Mesenchymal stem cell (in vitro differentiated cells and primary cell): ENCODE measurements at regions not wholly inside any gene's neighbourhood (a gene's known extent, or its start where the extent isn't known, plus 50 kb on each side); places are given as distances from the start of the nearest gene placed in this dataset.

Experiments
- DNase-seq: peaks from one replicate; pipeline ENCODE4 v3.0.0-alpha.2; 2013
- H2AFZ ChIP-seq: one replicate; pipeline ENCODE4 v1.6.1; 2013; ENCODE audit warnings: low read depth, mild to moderate bottlenecking, control low read depth, inconsistent platforms, low read length, moderate library complexity
- H2AK5ac ChIP-seq: 2 replicates; pipeline ENCODE4 v1.6.1; 2013; ENCODE audit warnings: low read length, moderate library complexity, mild to moderate bottlenecking, inconsistent platforms; ENCODE audit not compliant: severe bottlenecking
- H2BK120ac ChIP-seq: one replicate; pipeline ENCODE4 v1.6.1; 2013; ENCODE audit warnings: low read depth, mild to moderate bottlenecking, inconsistent platforms, low read length, moderate library complexity
- H2BK12ac ChIP-seq, 2 experiments: one replicate each; pipeline ENCODE4 v1.6.1; 2013; ENCODE audit warnings: inconsistent platforms in 2 of 2, low read length in 2 of 2, mild to moderate bottlenecking in 2 of 2, moderate library complexity in 2 of 2, control low read depth in 1 of 2
- H2BK15ac ChIP-seq: one replicate; pipeline ENCODE4 v1.6.1; 2013; ENCODE audit warnings: mild to moderate bottlenecking, low read depth, inconsistent platforms; ENCODE audit not compliant: poor library complexity, severe bottlenecking
- H2BK5ac ChIP-seq: 2 replicates; pipeline ENCODE4 v1.6.1; 2013; ENCODE audit warnings: low read depth, mild to moderate bottlenecking, low read length, control low read depth, inconsistent platforms; ENCODE audit not compliant: poor library complexity, severe bottlenecking
- H3K14ac ChIP-seq, 2 experiments: one replicate each; pipeline ENCODE4 v1.6.1; 2013; ENCODE audit warnings: inconsistent platforms in 2 of 2, low read length in 2 of 2, control low read depth in 1 of 2, mild to moderate bottlenecking in 1 of 2, moderate library complexity in 1 of 2
- H3K18ac ChIP-seq, 2 experiments: one replicate each; pipeline ENCODE4 v1.6.1; 2013; ENCODE audit warnings: inconsistent platforms in 2 of 2, low read length in 2 of 2, control low read depth in 1 of 2, low read depth in 1 of 2, mild to moderate bottlenecking in 1 of 2
- H3K23ac ChIP-seq, 2 experiments: one replicate each; pipeline ENCODE4 v1.6.1; 2013; ENCODE audit warnings: inconsistent platforms in 2 of 2, low read length in 2 of 2, mild to moderate bottlenecking in 2 of 2, moderate library complexity in 2 of 2, control low read depth in 1 of 2
- H3K27ac ChIP-seq: 2 replicates; pipeline ENCODE4 v1.5.1; 2013; ENCODE audit warnings: mild to moderate bottlenecking, moderate library complexity, low read length, control low read depth, inconsistent platforms; ENCODE audit not compliant: poor library complexity, severe bottlenecking
- H3K27me3 ChIP-seq, 2 experiments: 2 replicates each; pipeline versions ENCODE4 v1.6.1 to v1.7.0; 2013; ENCODE audit warnings: low read length in 2 of 2, mild to moderate bottlenecking in 2 of 2, moderate library complexity in 2 of 2, control low read depth in 1 of 2, inconsistent platforms in 1 of 2; ENCODE audit not compliant: control insufficient read depth in 1 of 2, insufficient read depth in 1 of 2
- H3K36me3 ChIP-seq, 2 experiments: 2 replicates each; pipeline versions ENCODE4 v1.6.1 to v1.7.0; 2013; ENCODE audit warnings: low read length in 2 of 2, control low read depth in 1 of 2, inconsistent platforms in 1 of 2, low read depth in 1 of 2, mild to moderate bottlenecking in 1 of 2; ENCODE audit not compliant: insufficient read depth in 2 of 2, control insufficient read depth in 1 of 2
- H3K4ac ChIP-seq, 2 experiments: one replicate each; pipeline ENCODE4 v1.6.1; 2013; ENCODE audit warnings: inconsistent platforms in 2 of 2, low read length in 2 of 2, mild to moderate bottlenecking in 2 of 2, moderate library complexity in 2 of 2, control low read depth in 1 of 2, low read depth in 1 of 2
- H3K4me1 ChIP-seq: 2 replicates; pipeline ENCODE4 v1.6.1; 2013; ENCODE audit warnings: low read depth, low read length, control low read depth; ENCODE audit not compliant: control insufficient read depth, insufficient read depth
- H3K4me2 ChIP-seq: 2 replicates; pipeline ENCODE4 v1.6.1; 2013; ENCODE audit warnings: low read length, mild to moderate bottlenecking, inconsistent platforms; ENCODE audit not compliant: poor library complexity, severe bottlenecking
- H3K4me3 ChIP-seq, 2 experiments: 2 replicates each; pipeline versions ENCODE4 v1.5.1 to v1.7.0; 2013; ENCODE audit warnings: low read length in 2 of 2, mild to moderate bottlenecking in 2 of 2, control low read depth in 1 of 2, low read depth in 1 of 2; ENCODE audit not compliant: insufficient read depth in 1 of 2
- H3K79me1 ChIP-seq: replicated peaks from 2 replicates; pipeline ENCODE4 v1.6.1; 2013; ENCODE audit warnings: mild to moderate bottlenecking, control low read depth, low read length, inconsistent platforms; ENCODE audit not compliant: poor library complexity, severe bottlenecking
- H3K9ac ChIP-seq: 2 replicates; pipeline ENCODE4 v1.7.0; 2013; ENCODE audit warnings: mild to moderate bottlenecking, low read length, moderate library complexity
- H3K9me3 ChIP-seq: 2 replicates; pipeline ENCODE4 v1.7.0; 2013; ENCODE audit warnings: mild to moderate bottlenecking, low read length; ENCODE audit not compliant: control insufficient read depth
- H4K8ac ChIP-seq: one replicate; pipeline ENCODE4 v1.6.1; 2013; ENCODE audit warnings: inconsistent platforms, mild to moderate bottlenecking, low read length, moderate library complexity
- H4K91ac ChIP-seq: one replicate; pipeline ENCODE4 v1.6.1; 2013; ENCODE audit warnings: mild to moderate bottlenecking, low read length, inconsistent platforms
- WGBS: methylation state at CpG from one replicate; pipeline ENCODE4 v1.1.7; 2013; ENCODE audit warnings: mixed read lengths; 5-methylcytosine and 5-hydroxymethylcytosine counted together

- no peak overlapping the region for H3K4ac ChIP-seq
- no peak overlapping the region for H4K91ac ChIP-seq
- H3K9me3 ChIP-seq, result peaks cover 6% of the 10 kb centered on the region
- H3K4me2 ChIP-seq, result no peak overlapping the region
- no peak overlapping the region for H3K9ac ChIP-seq
- H3K4me1 ChIP-seq, result no peaks in the 10 kb centered on the region
- no peak overlapping the region for H3K27ac ChIP-seq
- no peak overlapping the region for H2BK120ac ChIP-seq
- H3K14ac ChIP-seq, result no peak overlapping the region
- H3K27me3 ChIP-seq, result no peaks in the 10 kb centered on the region
- no peak overlapping the region for H2BK5ac ChIP-seq
- H3K4me3 ChIP-seq, result no peak overlapping the region
- H2AK5ac ChIP-seq, result no peak overlapping the region
- H2BK12ac ChIP-seq, result no peak overlapping the region
- no peak overlapping the region for H3K18ac ChIP-seq
- H3K23ac ChIP-seq, result no peak overlapping the region
- H2AFZ ChIP-seq, result no peak overlapping the region
- no peak overlapping the region for H2BK15ac ChIP-seq
- no peaks in the 10 kb centered on the region for H3K36me3 ChIP-seq
- H4K8ac ChIP-seq, result no peak overlapping the region
- H3K79me1 ChIP-seq, result no peaks in the 10 kb centered on the region
- DNase-seq, result no peak
These were observed 1002.6 kb downstream of the SORCS3 start for GRCh38 chr10:105643660-105644059.

GRCh38 chr10:105634281-105634680, 993.2 kb downstream of the SORCS3 start:
- Histone ChIP-seq H3K4ac (no peak overlapping the region), H3K9me3 (peaks cover 10% of the 10 kb centered on the region), H3K4me1 (no peaks in the 10 kb centered on the region), H4K91ac (no peak overlapping the region), H3K27me3 (no peaks in the 10 kb centered on the region), H3K23ac (no peak overlapping the region), H3K36me3 (no peaks in the 10 kb centered on the region), H3K4me2 (no peak overlapping the region), H2AFZ (no peak overlapping the region), H2BK5ac (no peak overlapping the region), H3K27ac (no peak overlapping the region), H2BK15ac (no peak overlapping the region), H3K14ac (no peak overlapping the region), H2BK12ac (no peak overlapping the region), H2BK120ac (no peak overlapping the region), H3K79me1 (no peaks in the 10 kb centered on the region), H3K9ac (no peak overlapping the region), H3K18ac (no peak overlapping the region), H3K4me3 (no peak overlapping the region), H4K8ac (no peak overlapping the region), H2AK5ac (no peak overlapping the region)
- 66% methylated on average over 2 of the region's 3 CpGs for WGBS
- no peak for DNase-seq

- H3K14ac ChIP-seq, result no peak overlapping the region
- H3K4me1 ChIP-seq, result no peaks in the 10 kb centered on the region
- peaks cover 22% of the 10 kb centered on the region for H3K9me3 ChIP-seq
- no peak overlapping the region for H2AK5ac ChIP-seq
- 54% methylated on average over 4 of the region's 4 CpGs for WGBS
- no peaks in the 10 kb centered on the region for H3K79me1 ChIP-seq
- H3K36me3 ChIP-seq, result no peaks in the 10 kb centered on the region
- no peak overlapping the region for H2BK5ac ChIP-seq
- H2BK12ac ChIP-seq, result no peak overlapping the region
- no peak overlapping the region for H4K91ac ChIP-seq
- no peak overlapping the region for H2AFZ ChIP-seq
- no peak overlapping the region for H2BK120ac ChIP-seq
- H3K23ac ChIP-seq, result no peak overlapping the region
- no peak overlapping the region for H3K18ac ChIP-seq
- no peak overlapping the region for H3K4ac ChIP-seq
- H3K27me3 ChIP-seq, result no peaks in the 10 kb centered on the region
- no peak overlapping the region for H2BK15ac ChIP-seq
- no peak for DNase-seq
- H3K4me2 ChIP-seq, result no peak overlapping the region
- H4K8ac ChIP-seq, result no peak overlapping the region
- H3K9ac ChIP-seq, result no peak overlapping the region
- H3K27ac ChIP-seq, result no peak overlapping the region
- H3K4me3 ChIP-seq, result no peak overlapping the region
These were observed 974.8 kb downstream of the SORCS3 start for GRCh38 chr10:105615715-105616365.

- no peak overlapping the region for H2BK5ac ChIP-seq
- no peak overlapping the region for H2BK15ac ChIP-seq
- H4K91ac ChIP-seq, result no peak overlapping the region
- H3K36me3 ChIP-seq, result no peaks in the 10 kb centered on the region
- no peak for DNase-seq
- peaks cover 7% of the 10 kb centered on the region for H3K9me3 ChIP-seq
- H2AK5ac ChIP-seq, result no peak overlapping the region
- no peak overlapping the region for H4K8ac ChIP-seq
- no peak overlapping the region for H3K4me3 ChIP-seq
- no peak overlapping the region for H3K27ac ChIP-seq
- no peak overlapping the region for H2AFZ ChIP-seq
- H3K14ac ChIP-seq, result no peak overlapping the region
- H3K18ac ChIP-seq, result no peak overlapping the region
- H3K4ac ChIP-seq, result no peak overlapping the region
- H2BK120ac ChIP-seq, result no peak overlapping the region
- no peaks in the 10 kb centered on the region for H3K4me1 ChIP-seq
- no peak overlapping the region for H2BK12ac ChIP-seq
- no peaks in the 10 kb centered on the region for H3K79me1 ChIP-seq
- H3K4me2 ChIP-seq, result no peak overlapping the region
- no peak overlapping the region for H3K23ac ChIP-seq
- H3K9ac ChIP-seq, result no peak overlapping the region
- no peaks in the 10 kb centered on the region for H3K27me3 ChIP-seq
These were observed 970.2 kb downstream of the SORCS3 start for GRCh38 chr10:105611244-105611798.
